ENCODE measurements at regions not wholly inside any gene's neighbourhood (a gene's known extent, or its start where the extent isn't known, plus 50 kb on each side); places are given as distances from the start of the nearest gene placed in this dataset.
A peak's percentile ranks its signal among the peaks of the same experiment; 100 is the strongest.

DNA sequence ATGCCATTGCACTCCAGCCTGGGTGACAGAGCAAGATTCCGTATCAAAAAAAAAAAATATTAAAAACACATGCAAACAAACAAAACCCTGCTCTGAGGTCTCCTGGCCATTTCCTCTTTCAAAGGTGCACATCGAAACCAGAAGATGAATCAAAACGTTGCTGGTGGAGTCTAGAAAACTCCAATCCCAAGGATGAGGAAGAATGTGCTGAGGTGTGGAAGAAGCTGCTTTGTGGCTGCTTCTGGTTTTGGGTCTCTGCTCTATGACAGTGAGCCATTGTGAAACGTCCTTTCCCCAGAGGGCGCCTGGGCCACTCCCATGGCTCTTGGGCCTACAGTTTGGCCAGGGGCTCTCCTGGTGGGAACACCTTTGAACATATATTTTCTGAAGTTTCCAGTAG, 112.6 kb downstream of the IRF8 start:
- H3K27me3 ChIP-seq: peaks cover 0 to 6% of the 10 kb centered on the region in 2 donors
- no peak overlapping the region for H3K4me3 ChIP-seq
- no peak overlapping the region for H3K27ac ChIP-seq
- H3K9me3 ChIP-seq: no peaks in the 10 kb centered on the region
- no peaks in the 10 kb centered on the region for H3K36me3 ChIP-seq
- TF ChIP-seq, protein P1, sequence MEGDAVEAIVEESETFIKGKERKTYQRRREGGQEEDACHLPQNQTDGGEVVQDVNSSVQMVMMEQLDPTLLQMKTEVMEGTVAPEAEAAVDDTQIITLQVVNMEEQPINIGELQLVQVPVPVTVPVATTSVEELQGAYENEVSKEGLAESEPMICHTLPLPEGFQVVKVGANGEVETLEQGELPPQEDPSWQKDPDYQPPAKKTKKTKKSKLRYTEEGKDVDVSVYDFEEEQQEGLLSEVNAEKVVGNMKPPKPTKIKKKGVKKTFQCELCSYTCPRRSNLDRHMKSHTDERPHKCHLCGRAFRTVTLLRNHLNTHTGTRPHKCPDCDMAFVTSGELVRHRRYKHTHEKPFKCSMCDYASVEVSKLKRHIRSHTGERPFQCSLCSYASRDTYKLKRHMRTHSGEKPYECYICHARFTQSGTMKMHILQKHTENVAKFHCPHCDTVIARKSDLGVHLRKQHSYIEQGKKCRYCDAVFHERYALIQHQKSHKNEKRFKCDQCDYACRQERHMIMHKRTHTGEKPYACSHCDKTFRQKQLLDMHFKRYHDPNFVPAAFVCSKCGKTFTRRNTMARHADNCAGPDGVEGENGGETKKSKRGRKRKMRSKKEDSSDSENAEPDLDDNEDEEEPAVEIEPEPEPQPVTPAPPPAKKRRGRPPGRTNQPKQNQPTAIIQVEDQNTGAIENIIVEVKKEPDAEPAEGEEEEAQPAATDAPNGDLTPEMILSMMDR (IDR thresholded peaks at IDR 0.05): no peak
- no peaks in the 10 kb centered on the region for H3K4me1 ChIP-seq
- intact Hi-C loops (cut with DNase I): loop anchor here in 1 of 2 donors (5.0 kb wide), 1 partner anchor 189 kb away; no protein-coding TSS in a partner anchor
- ATAC-seq: no peak
- no peak for DNase-seq

DNA sequence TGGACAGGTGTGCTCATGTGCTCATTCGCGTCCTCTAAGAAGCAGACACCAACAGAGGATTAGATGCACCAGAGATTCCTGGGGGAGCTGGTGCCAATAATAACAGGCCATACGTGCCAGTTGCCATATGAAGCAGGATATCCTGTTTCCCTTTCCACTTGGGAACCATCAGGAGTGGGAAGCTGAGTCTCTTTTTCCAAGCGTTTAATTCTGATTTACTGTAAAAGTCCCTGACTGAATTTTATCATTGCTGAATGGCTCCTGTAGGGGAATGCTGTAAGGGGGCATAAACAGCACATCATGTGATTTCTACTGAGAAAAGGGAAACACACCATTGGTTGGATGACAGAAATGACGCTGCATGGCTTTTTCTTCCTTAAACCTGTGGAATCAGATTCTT, 113.3 kb downstream of the IRF8 start:
- TF ChIP-seq, protein P1 (IDR thresholded peaks at IDR 0.05): no peak
- peaks cover 0 to 6% of the 10 kb centered on the region in 2 donors for H3K27me3 ChIP-seq
- DNase-seq (no peak), ATAC-seq (no peak)
- H3K9me3 ChIP-seq: no peaks in the 10 kb centered on the region
- H3K4me1 ChIP-seq: no peaks in the 10 kb centered on the region
- intact Hi-C loops (cut with DNase I): loop anchor here in 1 of 2 donors (5.0 kb wide), 1 partner anchor 190 kb away; no protein-coding TSS in a partner anchor
- H3K4me3 ChIP-seq: no peak overlapping the region
- H3K36me3 ChIP-seq: no peaks in the 10 kb centered on the region
- no peak overlapping the region for H3K27ac ChIP-seq

DNA sequence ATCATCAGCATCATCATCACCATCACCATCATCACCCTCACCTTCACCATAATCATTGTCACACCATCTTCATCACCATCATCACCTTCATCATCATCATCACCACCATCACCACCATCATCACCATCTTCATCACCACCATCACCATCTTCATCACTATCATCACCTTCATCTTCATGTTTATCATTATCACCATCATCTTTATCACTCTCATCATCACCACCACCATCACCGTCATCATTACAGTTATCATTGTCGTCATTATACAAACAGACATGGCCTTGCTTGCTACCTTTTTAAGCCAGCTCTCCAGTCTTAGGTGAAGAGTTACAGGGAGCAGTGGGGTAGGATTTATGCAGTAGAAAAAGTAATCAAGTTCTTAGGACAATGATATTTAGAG, 114.9 kb downstream of the IRF8 start:
- H3K27me3 ChIP-seq: peaks cover 0 to 13% of the 10 kb centered on the region in 2 donors
- no peak overlapping the region for H3K27ac ChIP-seq
- DNase-seq: no peak
- no peaks in the 10 kb centered on the region for H3K9me3 ChIP-seq
- no peaks in the 10 kb centered on the region for H3K36me3 ChIP-seq
- no peak overlapping the region for H3K4me3 ChIP-seq
- no peak for ATAC-seq
- peaks cover 3 to 5% of the 10 kb centered on the region in 2 donors for H3K4me1 ChIP-seq
- TF ChIP-seq, protein P1 (IDR thresholded peaks at IDR 0.05): no peak
- intact Hi-C loops (cut with DNase I): loop anchor here in 1 of 2 donors (5.0 kb wide), 1 partner anchor 192 kb away; no protein-coding TSS in a partner anchor

DNA sequence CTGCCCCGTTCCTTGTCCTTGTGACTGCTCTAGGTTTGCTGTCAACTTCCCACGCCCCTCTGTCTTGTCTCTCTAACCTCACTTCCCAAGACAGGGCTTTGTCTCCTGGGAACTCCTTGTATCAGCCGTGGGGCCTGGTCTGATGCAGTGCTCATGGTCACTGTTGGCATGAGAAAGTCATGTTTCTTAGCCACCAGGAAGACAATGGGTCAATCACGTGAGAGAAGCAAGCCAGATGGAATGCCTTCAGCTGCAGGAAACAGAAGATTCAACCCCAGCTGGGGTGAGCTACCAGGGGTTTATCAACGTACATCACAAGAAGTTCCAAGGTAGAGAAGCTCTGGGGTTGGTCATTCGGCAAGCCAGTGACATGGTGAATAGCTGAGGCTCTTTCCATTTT, 116.6 kb downstream of the IRF8 start:
- intact Hi-C loops (cut with DNase I): loop anchor here in 1 of 2 donors (5.0 kb wide), 1 partner anchor 193 kb away; no protein-coding TSS in a partner anchor
- ATAC-seq: no peak
- TF ChIP-seq, protein P1 (IDR thresholded peaks at IDR 0.05): no peak
- Histone ChIP-seq H3K9me3 (peaks cover 0 to 11% of the 10 kb centered on the region in 2 donors), H3K4me1 (peaks cover 5% of the 10 kb centered on the region in 2 donors), H3K27ac (no peak overlapping the region), H3K27me3 (peaks cover 0 to 27% of the 10 kb centered on the region in 2 donors), H3K4me3 (no peak overlapping the region), H3K36me3 (no peaks in the 10 kb centered on the region)
- DNase-seq: peak in 1 of 4 donors; percentile 13

DNA sequence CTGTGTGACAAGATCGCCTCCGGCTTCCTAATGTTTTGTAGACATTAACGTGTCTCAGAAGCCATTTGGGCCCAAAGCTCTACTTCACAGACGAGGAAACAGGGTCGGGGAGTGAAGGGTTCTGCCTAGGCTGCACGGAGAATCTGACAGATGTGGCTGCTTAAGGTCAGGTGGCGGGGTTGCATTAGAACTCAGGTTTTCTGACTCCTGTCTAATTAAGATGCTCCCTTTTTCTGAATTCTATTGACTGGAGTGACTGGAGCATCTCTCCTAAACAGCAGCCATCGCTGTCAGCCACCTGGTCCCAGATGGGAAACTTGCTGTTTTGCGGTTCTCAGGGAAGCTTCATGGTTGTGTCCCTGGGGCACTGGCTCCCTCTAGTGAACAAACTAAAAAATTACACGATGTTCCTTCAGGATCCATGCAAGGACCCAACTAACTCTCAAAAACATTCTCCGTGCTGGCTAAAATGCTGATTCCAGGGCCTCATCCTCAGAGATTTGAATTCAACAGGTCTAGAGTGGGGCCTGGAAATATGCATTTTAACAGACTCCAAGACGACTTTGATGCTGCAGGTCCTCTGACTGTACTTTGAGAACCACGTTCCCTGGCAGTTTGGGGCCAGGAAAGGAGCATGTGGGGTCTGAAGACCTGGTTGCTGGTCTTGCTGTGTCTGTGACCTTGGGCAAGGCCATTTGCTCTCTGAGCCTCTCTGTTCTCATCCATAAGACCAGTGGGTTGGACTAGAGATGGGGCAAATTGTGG, 117.4 kb downstream of the IRF8 start:
- ATAC-seq: peak; percentile 68
- DNase-seq: peak in 3 of 4 donors; percentile 33 to 76 (median 46)
- H3K9me3 ChIP-seq: peaks cover 0 to 11% of the 10 kb centered on the region in 2 donors
- intact Hi-C loops (cut with DNase I): loop anchor here in 1 of 2 donors (5.0 kb wide), 1 partner anchor 194 kb away; no protein-coding TSS in a partner anchor
- H3K27me3 ChIP-seq: peaks cover 0 to 24% of the 10 kb centered on the region in 2 donors
- TF ChIP-seq, protein P1 (IDR thresholded peaks at IDR 0.05): peak; percentile 60 to 64
- H3K36me3 ChIP-seq: no peaks in the 10 kb centered on the region
- no peak overlapping the region for H3K27ac ChIP-seq
- no peak overlapping the region for H3K4me3 ChIP-seq
- H3K4me1 ChIP-seq: peaks cover 5% of the 10 kb centered on the region in 2 donors
